HG03457 (cell line): ENCODE measurements at regions not wholly inside any gene's neighbourhood (a gene's known extent, or its start where the extent isn't known, plus 50 kb on each side); places are given as distances from the start of the nearest gene placed in this dataset.

Experiments used
- ATAC-seq: cut with Tn5 transposase; IDR thresholded peaks from one replicate; pipeline ENCODE4 v1.9.1; 2021; ENCODE audit warnings: moderate number of reproducible peaks; ENCODE audit not compliant: unreplicated experiment

DNA sequence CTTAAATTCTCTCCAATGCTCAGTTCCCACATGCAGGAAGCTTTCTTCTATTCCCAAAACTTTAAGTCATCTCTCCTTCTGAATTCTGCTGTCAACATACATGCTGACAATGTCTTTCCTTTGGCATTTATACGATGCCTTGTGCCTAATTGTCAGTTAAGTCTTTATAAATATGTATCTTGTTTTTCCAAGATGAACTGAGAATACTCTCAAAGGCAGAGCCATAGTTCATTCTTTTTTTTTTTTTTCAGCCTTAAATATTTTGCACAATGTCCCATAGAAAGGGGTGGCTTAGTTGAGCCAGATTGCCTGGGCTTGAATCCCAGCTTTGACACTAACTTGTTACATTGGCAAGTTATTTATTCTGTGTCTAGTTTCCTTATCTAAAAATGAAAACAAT is 210.6 kb downstream of the QDPR start:
- ATAC-seq: no peak

DNA sequence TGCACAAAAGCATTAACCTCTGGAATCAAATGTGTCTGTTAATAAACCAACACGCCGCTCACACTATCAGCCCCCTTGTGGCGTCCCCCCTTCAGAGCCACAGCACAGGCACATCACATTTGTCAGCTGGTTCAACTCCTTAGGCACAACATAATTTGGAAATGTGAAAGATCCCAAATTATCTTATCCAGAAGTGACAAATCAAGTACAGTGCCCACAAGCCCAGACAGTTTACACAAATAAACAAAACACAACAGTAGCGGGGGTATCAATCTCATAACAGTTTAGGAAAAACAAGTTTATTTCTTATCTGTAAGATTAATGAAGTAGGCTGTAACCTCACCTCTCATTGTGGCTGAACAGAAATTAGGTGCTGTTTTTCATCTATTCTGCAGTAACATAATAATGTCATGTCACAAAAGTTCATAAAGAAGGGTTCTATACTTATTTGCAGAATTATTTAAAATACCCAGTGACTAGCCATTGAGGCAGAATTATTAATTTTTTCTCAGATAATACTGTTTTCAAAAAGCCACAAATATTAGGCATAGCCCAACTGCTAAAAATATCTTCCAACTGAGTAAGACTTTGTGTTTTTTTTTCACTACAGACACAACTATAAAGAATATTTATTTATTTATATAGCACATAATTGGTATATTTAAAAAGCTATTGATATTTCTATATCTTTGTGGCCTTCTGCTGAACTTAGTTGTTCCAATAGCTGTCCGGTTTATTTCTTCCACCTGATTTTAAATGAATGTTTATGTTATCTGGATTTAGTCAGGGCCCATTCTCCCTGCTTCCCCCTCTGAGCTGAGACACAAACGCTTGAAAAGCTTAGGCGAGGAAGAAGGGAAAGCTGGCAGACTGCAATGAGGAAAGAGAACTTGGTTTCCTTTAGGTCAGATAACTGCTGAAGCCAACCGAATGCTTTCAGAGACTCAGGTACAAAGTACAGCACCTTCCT is 214.7 kb downstream of the QDPR start:
- ATAC-seq: no peak

DNA sequence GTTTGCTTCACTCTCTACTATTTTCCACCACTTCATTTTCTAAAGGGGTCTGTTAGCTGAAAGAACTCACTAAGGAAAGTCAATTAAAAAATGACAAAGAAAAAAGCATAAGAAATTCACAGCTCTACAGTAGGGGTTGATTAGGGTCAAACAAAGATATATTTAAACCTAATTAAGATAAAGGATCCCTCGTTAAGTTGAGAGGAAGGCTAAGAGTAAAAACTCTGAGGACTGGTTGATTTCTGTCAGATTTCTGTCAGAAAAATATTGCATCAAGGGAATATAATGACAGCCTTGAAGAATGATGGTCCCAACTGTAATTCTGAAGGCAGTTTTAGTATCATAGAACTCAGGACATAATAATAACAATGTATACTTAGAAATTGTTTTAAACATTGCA is 218.0 kb downstream of the QDPR start:
- ATAC-seq: no peak

DNA sequence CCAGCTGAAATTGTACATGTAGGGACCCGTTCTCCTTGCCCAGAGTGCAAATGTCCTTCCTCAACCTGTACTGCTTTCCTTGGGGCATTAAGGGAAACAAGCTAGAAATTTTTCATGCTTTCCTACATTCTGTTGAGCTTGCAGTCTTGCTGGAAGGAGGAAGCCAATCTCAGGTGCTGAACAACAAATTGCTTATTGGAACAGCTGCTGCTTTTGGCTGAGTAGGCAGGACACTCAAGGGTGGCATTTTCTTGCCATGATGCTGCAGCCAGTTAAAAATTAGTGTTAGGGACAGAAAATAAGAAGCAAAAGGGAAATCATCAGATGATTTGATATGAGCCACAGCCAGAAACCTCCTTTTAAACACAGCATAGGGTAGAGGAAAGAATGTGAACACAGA is 223.7 kb downstream of the QDPR start:
- no peak for ATAC-seq

DNA sequence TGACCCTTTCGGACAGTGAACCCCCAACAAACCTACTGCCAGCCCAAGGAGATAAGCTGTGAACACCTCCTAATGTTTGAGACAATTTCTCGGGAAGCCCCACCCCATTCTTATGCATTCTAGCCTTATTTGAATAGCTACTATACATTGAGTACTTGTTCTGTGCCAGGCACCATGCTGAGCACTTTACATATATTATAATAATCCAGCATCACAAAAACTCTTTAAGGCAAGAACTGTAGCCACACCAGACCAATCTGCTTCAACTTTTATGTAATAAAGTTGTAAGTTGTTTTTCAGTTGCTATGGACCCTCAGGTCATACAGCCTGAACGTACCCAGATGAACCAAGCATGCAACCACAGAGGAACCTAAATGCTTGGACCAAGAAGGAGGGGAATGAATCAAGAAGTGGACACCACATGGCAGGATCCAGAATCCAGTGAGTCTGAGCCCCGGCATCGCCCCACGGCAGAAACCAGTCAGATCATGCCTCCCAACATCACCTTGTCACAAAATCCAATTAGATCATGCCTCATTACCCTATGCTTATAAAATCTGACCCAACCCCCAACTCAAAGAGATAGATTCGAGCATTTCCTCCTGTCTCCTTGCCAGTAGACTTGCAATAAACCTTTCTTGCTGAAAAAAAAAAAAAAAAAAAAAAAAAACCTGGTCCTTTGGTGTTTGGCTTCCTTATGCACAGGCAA is 225.0 kb downstream of the QDPR start:
- no peak for ATAC-seq

DNA sequence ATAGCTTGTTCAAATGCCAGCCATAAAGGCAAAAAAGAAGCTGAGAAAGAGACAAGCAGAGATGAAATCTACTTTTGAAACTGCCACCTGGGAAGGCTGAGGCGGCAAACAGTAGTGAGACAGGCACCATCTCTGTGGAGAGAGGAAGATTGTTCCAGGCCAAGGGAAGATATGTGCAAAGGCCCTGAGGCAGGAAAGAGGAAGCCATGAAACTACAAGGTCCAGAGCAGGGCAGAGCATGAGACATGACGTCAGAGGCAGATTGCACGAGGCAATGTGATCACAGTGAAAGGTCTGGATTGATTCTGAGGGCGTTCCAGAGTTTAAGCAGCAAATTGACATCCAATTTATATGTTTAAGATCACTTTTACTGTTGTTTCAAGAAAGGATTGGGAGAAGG is 226.1 kb downstream of the QDPR start:
- no peak for ATAC-seq

DNA sequence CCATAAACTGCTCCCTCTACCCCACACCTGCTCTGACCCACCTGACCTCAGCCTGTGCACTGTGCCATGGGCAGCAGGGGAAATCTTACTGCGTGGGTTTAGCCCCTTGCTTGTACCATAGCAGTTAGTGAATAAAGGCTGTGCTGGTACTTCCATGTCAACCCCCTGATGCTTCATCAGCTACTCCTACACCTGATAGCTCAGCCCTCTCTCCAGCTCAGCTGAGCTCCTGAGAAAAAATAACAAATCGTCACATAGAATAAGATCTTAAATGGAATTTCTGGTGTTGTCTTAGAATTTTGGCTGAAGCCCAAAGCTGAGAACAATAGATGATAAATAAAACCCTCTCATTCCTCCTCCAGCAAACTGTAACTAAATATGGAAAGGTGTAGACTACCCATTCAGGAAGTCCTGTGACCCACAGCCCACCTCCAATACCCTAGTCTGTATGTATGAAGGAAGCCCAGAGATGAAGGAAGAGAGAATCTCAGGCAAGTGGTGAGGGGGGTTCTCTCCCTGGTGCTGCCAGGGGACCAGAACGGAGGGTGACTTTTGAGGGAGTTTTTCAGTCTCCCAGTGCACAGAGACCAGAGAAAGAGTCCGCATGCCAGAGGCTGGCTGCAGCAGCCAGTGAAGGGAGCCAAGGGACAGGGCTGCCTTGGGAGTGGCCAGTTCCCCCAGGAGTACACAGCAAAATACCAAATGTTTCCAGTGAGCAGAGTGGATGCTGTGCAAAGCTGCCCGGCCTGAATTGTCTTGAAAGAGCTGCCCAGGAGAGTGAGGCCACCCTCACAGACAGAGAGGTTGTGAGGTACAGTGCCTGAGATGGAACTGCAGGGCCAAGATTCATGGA is 227.3 kb downstream of the QDPR start:
- no peak for ATAC-seq

DNA sequence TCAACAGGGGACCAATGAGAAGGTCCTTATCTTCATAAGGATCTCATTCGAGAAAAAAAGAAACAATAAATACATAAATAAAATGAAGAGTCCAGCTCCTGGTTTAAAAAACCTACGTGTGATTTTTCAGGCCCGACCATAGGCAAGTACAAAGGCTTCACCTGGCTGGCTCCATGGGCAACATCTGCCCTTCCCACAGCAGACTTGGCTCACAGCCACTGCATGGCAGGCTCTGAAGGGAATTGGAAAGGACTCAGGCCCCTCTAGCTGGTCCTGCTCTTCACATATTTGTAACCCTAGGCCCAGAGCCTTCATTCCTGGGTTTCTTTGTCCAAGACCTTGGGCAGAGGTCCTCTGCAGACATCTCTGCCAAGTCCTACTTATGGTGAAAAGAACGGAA is 228.1 kb downstream of the QDPR start:
- ATAC-seq: no peak

DNA sequence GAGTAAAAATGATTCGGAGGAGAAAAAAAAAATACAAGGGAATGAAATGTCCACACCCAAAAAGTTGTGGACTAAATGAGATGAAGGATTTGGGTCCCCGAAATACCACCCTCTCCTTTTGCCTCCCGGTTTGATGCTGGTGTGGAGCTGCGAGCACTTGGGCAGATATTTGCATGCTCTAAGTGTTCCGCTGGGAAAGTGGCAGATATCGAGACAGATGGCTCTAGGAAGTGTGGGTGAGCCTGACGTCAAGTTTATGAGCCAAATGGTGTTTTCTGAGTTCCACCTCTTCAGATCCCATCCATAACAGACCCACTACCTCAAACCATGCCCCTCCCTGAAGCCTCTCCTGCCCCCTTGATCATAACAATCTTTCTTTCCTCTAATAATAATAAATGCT is 228.6 kb downstream of the QDPR start:
- no peak for ATAC-seq

DNA sequence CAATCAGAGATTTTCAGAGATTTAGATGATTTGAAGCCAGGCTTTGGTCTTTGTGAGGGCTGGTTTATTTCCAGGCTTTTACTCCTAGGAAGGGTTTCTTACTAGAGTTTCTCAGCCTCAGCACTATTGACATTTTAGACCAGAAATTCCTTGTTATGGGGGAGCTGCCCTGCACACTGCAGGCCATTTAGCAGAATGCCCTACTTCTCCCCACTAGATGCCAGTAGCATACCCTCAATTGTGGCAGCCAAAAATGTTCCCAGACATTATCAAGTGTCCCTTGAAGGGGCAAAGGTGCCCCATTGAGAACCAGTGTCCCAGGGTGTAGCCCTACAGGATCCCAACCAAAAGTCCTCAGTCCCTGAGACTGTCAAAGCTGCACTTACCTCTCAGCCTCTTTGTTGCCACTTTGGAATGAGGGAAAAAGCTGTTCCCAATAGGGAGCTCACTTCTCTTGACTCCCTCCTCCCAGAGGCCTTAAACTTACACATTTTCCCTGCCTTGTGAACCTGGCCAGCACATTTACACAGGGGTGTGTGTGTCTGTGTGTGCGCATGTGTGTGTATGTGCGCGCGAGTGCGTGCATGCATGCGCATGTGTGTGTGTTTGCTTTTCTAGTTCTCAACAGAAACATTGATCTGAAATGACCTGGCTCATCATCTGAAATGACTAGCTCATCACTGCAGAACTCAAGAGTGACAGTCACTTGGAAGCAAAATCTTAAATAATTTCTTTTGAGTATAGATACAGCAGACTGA is 231.4 kb downstream of the QDPR start:
- no peak for ATAC-seq

DNA sequence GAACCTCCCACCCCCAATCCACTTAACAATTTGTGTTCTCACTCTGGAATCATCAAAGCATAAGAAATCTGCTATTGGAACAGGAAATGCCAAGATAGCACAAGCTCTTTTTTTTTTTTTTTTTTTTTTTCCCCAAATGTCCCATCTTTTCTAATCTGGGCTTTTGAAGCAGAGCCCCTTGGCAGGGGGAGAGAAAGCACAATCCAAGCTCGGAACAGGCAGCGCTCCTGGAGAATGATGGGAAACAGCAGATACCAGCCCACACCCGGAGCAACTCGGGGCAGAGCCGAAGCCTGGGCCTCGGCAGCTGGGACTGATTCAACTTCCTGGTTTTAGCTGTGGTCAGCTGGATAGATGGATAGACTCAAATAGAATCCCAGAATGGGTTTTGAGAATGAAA is 235.1 kb downstream of the QDPR start:
- no peak for ATAC-seq

DNA sequence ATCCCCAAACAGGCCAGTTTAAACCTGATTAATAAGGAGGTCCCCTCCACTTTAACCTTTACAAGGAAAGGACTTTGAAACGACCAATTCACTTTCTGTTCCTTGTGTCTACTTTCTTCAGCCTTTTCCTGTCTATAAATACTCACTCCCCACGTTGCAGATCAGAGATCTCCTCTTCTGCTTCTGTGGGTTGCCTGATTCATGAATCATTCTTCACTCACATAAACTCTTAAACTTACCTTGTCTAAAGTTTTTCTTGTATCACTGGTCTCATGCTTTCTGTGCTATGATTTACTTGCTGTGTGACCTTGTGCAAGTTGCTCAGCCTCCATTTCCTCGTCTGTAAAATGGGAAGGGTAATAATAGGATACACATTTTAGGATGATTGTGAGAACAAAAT is 236.1 kb downstream of the QDPR start:
- no peak for ATAC-seq

DNA sequence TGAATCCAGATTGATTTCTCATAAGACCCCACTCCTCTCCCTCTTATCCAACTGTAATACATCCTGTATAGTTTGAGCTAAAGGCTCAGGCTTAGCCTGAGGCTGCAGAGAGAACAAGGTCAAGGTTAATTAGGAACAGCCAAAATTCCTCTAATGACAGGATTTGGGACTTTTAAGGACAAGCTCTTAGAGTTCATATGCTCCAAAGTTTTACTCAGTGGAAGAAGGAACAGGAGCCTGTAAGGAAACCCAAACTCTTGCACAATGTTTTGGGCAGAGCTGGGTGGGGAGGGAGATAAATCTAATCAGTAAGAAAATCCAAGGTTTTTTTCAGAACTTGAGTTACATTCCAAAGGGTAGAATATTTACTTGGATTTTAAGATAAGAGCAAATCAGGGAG is 238.8 kb downstream of the QDPR start:
- ATAC-seq: no peak

DNA sequence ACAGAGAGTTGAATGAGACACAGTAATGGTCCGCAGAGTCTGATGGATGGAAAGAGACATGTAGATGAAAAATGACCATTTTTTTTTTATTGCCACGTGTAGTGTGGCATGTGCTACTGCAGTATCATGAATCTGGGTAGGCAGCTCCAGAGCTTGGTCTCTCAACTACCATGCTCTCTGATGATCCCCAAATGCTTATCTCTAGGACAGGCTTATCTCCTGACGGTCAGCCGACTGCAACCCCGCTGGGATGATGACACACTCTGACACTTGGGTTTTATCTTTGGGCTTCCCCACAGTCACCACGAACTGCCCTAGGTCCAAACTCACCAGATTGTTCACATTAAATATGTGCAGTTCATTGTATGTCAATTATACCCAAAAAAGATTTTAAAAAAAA is 239.7 kb downstream of the QDPR start:
- ATAC-seq: no peak

DNA sequence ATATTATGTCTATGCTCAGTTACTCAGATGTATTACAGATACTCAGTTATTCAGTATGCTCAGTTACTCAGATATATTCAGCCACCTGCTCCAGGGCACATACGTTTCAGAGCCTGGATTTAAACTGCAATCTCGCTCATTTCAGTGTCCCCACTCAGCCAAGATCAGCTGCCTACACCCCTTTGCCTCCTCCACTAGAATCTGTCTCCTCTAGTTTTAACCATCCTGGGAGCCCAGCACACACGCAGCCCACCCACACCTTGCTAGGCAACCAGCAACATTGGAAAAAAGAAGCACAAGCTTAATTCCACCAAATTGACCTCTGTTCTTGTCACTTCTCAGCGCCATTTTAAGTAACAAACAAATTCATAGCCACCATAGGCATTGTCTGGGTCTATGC is 246.2 kb downstream of the QDPR start:
- ATAC-seq: no peak

DNA sequence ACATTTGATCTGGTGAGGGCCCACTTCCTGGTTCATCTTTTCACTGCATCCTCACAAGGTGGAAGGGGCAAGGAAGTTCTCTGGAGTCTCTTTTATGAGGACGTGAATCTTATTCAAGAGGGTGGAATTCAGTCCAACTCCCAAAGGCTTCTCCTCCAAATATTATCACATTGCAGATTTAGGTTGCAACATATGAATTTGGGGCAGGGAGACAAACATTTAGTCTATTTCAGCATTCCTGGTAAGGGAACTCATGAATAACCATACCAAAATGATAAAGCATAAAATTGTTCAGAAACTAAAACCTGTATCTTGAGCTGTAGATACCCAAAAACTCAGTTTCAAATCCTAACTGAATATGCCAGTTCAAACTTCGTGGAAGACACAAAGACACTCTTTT is 246.8 kb downstream of the QDPR start:
- no peak for ATAC-seq

DNA sequence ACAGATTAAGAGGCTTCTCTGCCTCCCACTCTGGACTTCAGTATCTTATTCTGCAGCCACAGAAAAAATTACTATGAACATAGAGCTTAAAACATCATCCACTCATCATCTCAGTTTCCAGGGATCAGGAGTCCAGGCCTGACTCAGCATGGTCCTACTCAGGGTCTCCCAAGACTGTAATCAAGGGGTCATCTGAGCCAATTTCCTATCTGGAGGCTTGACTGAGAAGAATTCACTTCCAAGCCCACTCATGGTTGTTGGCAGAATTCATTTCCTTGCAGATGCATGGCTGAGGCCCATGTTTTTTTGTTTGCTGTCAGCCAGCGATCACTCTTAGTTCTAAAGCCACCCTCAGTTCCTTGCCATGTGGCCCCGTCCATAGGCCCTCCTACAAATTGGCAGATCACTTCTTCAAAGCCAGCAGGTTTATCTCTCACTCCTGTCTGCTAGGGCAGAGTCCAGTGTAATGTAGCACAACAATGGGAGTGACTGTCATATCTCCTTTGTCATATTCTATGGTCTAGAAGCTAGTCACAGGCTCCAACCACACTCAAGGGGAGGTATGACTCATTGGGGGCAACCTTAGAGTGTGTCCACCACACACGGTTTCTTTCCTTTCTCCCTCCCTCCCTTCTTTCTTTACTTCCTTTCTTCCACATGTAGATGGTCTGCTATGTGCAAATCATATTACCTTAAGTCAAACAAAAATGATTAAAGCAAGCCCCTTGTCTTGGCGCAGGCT is 251.6 kb downstream of the QDPR start:
- ATAC-seq: no peak

DNA sequence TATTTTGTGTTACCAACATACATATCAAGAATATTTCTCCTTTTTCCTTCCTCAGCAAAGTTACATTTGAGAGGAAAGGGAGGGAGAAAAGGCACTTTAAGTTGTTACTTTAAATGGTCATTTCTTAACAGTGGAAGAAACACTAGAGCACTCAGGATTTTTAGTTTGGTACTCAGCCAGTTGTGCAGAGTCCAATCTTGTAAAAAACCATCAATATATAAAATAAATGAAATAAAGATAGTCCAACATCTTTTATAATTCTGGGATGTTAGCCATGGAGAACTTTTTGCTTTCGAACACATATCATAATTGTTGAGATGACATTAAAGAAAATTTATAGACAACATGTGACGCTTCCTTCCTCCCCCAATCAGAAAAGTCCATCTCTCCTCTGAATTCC is 253.8 kb downstream of the QDPR start:
- no peak for ATAC-seq

DNA sequence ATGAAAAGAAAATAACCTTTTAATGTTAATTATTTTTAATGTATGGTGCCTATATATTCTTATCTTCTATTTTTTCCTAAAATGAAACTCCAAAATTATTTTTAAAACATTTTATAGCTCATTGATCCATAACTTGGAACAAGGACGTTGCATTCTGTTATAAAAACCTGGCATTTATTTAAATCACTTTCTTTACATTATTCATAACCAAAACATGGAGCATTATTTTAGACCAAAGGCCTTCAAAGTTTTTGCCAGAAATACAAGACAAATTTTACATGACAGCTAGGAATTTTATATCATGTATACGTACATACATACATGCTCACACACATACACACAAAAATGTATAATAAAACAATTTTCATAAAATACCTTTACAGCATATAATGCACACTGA is 259.8 kb downstream of the QDPR start:
- no peak for ATAC-seq

DNA sequence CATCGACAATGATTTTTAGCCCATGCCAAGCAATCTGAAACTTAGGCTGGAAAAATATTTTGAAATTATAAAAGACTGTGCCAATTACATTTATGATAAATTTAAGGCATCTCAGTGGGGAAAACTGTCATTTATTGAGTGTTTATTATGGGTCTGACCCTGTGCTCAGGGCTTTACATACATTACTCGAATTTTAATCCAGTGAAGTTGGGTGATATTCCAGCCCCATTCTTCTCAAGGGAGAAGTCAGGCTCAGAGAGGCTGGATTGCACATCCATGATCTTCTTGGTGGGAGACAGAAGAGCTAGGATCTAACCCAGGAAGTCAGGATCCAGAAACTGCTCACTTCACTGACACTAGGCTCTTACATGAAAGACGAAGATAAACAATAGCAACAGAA is 260.8 kb downstream of the QDPR start:
- ATAC-seq: no peak
